Stimulated activated CD8-positive, alpha-beta memory T cell treated with anti-CD3 and anti-CD28 coated beads, Interleukin-2, amount 100 ng/mL, for 48 hours (primary cell): ENCODE measurements at regions not wholly inside any gene's neighbourhood (a gene's known extent, or its start where the extent isn't known, plus 50 kb on each side); places are given as distances from the start of the nearest gene placed in this dataset.

Experiments
- DNase-seq, 2 donors: peaks; one replicate each; pipeline ENCODE4 v3.0.0-alpha.2; 2020; ENCODE audit warnings: low read depth in 2 of 2

GRCh38 chr9:74205056-74205455, 292.1 kb upstream of the RORB start:
- no peak for DNase-seq

- no peak for DNase-seq
Measured at GRCh38 chr9:74218385-74219063, 278.6 kb upstream of the RORB start.

- no peak for DNase-seq
Measured at GRCh38 chr9:74220327-74220726, 276.8 kb upstream of the RORB start.

DNA sequence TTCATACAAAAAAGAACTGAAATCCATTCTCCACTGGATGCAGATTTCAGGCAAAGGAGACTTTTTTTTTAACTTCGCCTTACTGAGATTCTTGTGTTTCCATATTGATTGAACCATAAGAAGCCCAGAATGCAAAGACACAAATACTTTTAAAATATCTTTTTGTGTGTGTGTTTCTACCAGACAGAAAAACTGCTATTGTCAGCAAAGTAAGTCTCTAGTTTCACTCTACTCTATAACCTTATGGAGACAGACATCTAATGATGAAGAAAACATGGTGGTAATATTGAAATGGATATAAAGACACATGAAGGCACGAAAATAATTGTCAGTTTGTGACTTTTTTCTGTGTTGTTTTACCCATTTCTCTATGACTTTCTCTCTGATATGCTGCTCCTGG, 260.3 kb upstream of the RORB start:
- DNase-seq = no peak

DNA sequence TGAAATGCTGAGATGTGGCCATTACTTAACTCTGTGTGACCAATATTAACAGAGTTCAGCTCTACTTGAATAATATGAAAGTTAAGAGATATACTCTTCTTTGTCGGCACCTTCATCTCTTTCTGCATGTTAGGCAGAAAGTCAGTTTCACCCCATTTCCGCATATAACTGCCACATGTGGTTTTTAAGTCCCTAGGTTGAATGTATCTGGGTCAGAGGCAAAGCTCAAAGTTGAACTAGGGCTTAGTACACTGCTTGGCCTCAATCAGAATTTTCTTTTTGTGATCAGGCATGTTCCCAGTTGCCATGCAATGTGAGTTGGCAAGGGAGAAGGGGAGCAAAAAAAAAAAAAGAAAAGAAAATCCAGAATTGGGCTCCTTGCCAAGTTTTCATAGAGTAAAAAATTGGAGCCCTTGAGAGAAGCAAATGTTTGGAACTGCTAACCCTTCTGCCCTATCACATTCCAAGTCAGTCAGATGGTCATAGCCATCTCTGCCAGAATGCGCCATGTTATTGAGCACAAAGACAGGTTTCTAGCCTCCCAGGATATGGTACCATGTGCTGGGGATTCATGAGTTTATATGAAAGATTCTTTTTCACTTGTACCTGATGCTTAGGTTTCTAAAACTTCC, 251.2 kb upstream of the RORB start:
- no peak for DNase-seq

- DNase-seq = no peak
Measured at GRCh38 chr9:74255489-74255984, 241.6 kb upstream of the RORB start.

DNA sequence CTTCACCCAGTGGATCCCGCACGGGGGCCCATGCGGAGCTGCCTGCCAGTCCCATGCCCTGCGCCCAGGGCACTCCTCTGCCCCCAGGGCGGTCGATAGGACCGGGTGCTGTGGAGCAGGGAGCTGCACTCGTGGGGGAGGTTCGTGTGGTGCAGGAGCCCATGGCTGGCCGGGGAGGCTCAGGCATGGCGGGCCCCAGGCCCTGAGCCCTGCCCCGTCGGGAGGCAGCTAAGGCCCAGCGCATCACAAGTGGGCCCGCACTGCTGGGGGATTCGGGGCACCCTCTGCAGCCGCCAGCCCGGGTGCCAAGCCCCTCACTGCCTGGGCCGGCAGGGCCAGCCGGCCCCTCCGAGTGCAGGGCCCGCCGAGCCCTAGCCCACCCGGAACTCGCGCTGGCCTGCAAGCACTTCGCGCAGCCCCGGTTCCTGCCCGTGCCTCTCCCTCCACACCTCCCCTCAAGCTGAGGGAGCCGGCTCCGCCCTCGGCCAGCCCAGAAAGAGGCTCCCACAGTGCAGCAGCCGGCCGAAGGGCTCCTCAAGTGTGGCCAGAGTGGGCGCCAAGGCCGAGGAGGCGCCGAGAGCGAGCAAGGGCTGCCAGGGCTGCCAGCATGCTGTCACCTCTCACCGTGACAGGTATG, 221.1 kb upstream of the RORB start:
- no peak for DNase-seq

GRCh38 chr9:74277532-74277931, 219.6 kb upstream of the RORB start:
- peak in 1 of 2 donors; percentile 8 for DNase-seq

DNA sequence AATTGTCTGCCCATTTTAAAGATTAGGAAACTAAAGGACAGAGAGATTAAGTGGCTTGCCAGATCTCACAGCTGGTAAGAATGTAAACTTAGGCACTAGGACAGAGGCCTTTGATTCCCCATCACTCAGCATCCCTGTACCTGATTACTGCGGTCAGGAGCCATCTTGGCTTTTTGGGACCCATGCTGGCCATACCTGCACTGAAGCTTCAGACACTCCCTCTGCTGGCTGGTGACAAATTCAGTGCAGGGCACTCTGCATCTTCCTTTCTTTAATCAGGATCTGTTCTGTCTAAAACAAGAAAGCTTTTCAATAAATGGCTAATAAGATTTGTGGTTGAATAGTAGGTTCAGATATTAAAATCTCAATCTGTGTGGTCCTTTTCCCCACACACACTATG, 215.5 kb upstream of the RORB start:
- DNase-seq = no peak

- no peak for DNase-seq
Measured at GRCh38 chr9:74282526-74283253, 214.4 kb upstream of the RORB start.

DNA sequence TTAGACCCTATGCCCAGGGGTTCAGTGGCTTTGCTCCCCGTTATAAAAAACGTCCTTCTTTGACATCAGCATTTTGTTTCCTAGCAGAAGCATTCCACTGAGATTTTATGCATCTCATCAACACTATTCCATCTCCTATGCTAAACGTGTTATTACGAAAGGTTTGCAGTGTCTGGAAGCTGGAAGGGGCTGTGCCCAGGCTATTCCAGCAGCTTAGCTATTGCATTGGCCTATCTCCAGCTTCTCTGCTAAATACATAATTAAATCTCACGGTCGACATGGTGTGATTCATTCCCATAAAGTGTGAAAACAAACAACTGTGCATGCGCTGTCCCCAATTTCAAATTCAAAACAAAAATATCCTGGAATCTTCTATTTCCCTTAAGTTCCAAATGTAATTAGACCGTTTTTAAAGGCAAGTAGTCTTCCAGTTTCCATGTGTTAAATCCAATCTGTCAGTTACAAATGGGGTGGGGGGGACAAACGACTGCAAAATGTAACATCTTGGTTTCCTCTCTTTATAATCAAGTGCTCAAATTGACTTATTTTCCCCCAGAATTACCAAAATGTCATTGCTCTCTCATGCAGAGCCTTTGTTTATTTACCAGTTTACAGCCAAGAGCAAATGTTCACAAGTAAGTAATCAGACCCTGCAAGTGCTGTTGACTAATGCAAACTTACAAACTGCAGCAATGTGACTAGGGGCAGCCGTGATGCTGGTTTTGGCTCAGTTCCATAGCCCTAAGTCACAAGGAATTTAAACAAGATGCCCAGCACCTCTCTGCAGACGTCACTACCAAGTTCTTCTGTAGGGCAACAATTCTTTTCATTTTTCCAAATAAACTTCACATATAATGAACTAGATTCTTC, 212.3 kb upstream of the RORB start:
- no peak for DNase-seq

- DNase-seq = no peak
Measured at GRCh38 chr9:74293479-74293878, 203.7 kb upstream of the RORB start.

DNA sequence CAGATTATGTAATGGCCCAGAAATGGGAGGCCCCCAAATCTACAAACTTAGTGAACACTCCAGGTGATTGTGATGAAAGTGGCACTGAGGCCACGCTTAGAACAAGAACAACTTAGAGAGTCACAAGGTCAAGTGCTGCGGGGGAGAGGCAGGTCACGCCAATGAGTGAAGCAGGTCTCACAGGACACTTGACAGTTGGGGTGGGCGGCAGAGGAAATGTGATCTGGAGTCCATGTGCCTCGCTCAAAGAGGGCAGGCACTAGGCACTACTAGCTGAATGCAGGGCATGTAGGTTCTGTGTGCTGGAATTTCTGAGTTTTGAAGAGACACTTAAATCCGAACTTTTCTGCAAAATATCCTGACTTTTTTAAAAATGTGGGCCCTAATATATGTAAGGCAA, 193.2 kb upstream of the RORB start:
- DNase-seq = no peak

DNA sequence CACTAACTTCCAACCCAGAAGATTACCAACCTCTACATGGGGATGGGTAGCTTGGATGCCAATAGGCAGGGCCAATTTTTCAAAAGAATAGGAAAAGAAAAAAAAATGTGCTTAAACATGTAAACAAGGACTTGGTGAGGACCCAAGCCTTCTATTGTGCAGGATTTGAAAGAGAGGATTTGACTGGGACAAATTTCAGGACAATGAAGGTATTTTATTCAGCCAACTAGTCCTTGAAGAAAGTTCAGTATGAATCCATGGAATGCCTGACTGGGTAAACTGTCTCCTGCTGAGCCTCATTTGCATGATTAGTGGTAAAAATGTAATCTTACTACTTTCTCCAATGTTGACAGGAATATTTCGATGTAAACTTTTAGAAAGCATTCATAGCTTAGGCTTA, 192.5 kb upstream of the RORB start:
- no peak for DNase-seq

- no peak for DNase-seq
Measured at GRCh38 chr9:74309654-74310053, 187.5 kb upstream of the RORB start.

DNA sequence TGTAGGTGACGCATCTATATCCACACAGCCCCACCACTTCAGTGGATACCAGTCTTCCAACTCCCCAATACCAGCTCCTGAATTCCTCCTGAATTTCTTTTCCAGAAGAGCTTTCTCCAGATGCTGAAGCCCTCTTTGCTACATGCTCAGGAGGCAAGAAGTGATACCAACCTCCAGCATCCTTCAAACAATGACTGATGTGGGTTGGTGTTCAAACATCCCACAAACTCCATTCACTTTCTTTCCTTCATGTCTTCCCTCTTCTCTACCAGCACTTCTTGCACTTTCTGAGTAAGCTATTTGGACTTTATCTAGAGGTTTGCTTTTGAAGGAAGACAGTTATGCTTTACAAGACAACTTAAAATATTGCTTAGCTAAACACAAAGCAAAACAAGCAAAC, 179.9 kb upstream of the RORB start:
- DNase-seq = no peak

GRCh38 chr9:74321396-74321795, 175.7 kb upstream of the RORB start:
- no peak for DNase-seq

GRCh38 chr9:74322661-74323314, 174.3 kb upstream of the RORB start:
- no peak for DNase-seq

- DNase-seq = no peak
Measured at GRCh38 chr9:74330487-74331214, 166.5 kb upstream of the RORB start.

DNA sequence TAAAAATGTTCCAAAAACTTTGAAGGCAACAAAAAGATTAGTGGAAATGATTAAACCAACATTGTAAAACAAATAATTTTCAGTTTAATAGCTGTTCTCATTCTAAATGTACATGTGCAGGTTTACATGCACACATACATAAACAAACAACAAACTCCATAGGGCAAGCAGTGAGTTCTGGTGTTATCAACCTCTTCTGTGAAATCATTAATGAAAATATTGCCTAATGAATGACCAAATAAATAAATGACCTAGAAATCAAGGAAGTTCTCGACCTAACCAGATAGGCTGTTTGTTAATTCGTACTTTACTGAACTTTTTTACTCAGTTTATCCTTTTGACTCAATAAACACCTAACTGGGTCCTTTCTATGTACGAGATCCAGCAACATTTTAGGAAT, 165.5 kb upstream of the RORB start:
- no peak for DNase-seq
